T-cell (primary cell): ENCODE measurements at regions not wholly inside any gene's neighbourhood (a gene's known extent, or its start where the extent isn't known, plus 50 kb on each side); places are given as distances from the start of the nearest gene placed in this dataset.

Source experiments
- ATAC-seq, 4 experiments: fragments of 200-7000 bp in 3 of 4; fragments of 150-1000 bp in 1 of 4; cut with Tn5 transposase; replicated peaks in 1 of 4; 1 replicate in 3 of 4; 2 replicates in 1 of 4; pipeline ENCODE4 v1.10.0; 2021; ENCODE audit warnings: moderate library complexity in 3 of 4, mild to moderate bottlenecking in 2 of 4, moderate number of reproducible peaks in 1 of 4
- CTCF ChIA-PET, 2 donors: fragments of 300-600 bp; sonication (Branson Sonifier 250); formaldehyde crosslinking; loops; one replicate each; lab custom pipeline; 2022; ENCODE audit warnings: antibody characterized with exemption in 2 of 2; lab: Charles Lee
- POLR2A ChIA-PET, 2 donors: fragments of 300-600 bp; sonication (Branson Sonifier 250); formaldehyde crosslinking; loops; one replicate each; lab custom pipeline; 2022; ENCODE audit warnings: antibody characterized with exemption in 2 of 2; lab: Charles Lee
- DNase-seq, 35 experiments: peaks; one replicate each; pipeline versions ENCODE4 v3.0.0 to v3.0.0-alpha.2; 2013 to 2023
- H3K27ac ChIP-seq: one replicate; pipeline ENCODE4 v1.5.1; 2013; ENCODE audit warnings: low read length
- H3K27me3 ChIP-seq, 2 experiments: replicated peaks in 1 of 2; 1 replicate in 1 of 2; 2 replicates in 1 of 2; pipeline versions ENCODE4 v1.6.1 to v1.7.0; 2013; ENCODE audit warnings: low read length in 1 of 2, mixed read lengths in 1 of 2; ENCODE audit not compliant: control insufficient read depth in 2 of 2, insufficient read depth in 2 of 2; ENCODE audit errors: extremely low read depth in 1 of 2
- H3K36me3 ChIP-seq, 2 donors: 1 replicate in 1 of 2; 2 replicates in 1 of 2; pipeline versions ENCODE4 v1.6.1 to v1.7.0; 2013; ENCODE audit warnings: low read length in 1 of 2; ENCODE audit not compliant: control insufficient read depth in 2 of 2, insufficient read depth in 1 of 2; ENCODE audit errors: extremely low read depth in 1 of 2
- H3K4me1 ChIP-seq, 2 experiments: 1 replicate in 1 of 2; 2 replicates in 1 of 2; pipeline versions ENCODE4 v1.6.1 to v1.7.0; 2013; ENCODE audit warnings: low read length in 2 of 2, mixed read lengths in 1 of 2; ENCODE audit not compliant: insufficient read depth in 2 of 2, control insufficient read depth in 1 of 2; ENCODE audit errors: extremely low read depth in 1 of 2
- H3K4me3 ChIP-seq, 2 donors: 1 replicate in 1 of 2; 2 replicates in 1 of 2; pipeline versions ENCODE4 v1.5.1 to v1.7.0; 2013; ENCODE audit warnings: mild to moderate bottlenecking in 2 of 2, low read length in 1 of 2, moderate library complexity in 1 of 2; ENCODE audit not compliant: control insufficient read depth in 1 of 2; ENCODE audit errors: extremely low read depth in 1 of 2
- H3K9me3 ChIP-seq: 2 replicates; pipeline ENCODE4 v1.7.0; 2013
- H3K27ac Mint-ChIP-seq, 2 donors: one replicate each; pipeline ENCODE4 v1.8.0; 2020 to 2021; ENCODE audit warnings: mild to moderate bottlenecking in 2 of 2, mixed read lengths in 2 of 2
- H3K27me3 Mint-ChIP-seq, 2 donors: one replicate each; pipeline ENCODE4 v1.8.0; 2021 to 2022; ENCODE audit warnings: mixed read lengths in 2 of 2
- H3K36me3 Mint-ChIP-seq: one replicate; pipeline ENCODE4 v1.8.0; 2021; ENCODE audit warnings: mixed read lengths
- H3K4me1 Mint-ChIP-seq, 3 donors: one replicate each; pipeline ENCODE4 v1.8.0; 2020 to 2022; ENCODE audit warnings: mixed read lengths in 3 of 3, mild to moderate bottlenecking in 1 of 3
- H3K4me3 Mint-ChIP-seq, 3 donors: one replicate each; pipeline ENCODE4 v1.8.0; 2020 to 2022; ENCODE audit warnings: mild to moderate bottlenecking in 3 of 3, mixed read lengths in 3 of 3, moderate library complexity in 3 of 3
- H3K9me3 Mint-ChIP-seq, 3 donors: one replicate each; pipeline ENCODE4 v1.8.0; 2020 to 2022; ENCODE audit warnings: mixed read lengths in 3 of 3
- WGBS: methylation state at CpG from one replicate; pipeline ENCODE4 v1.1.5; 2013; ENCODE audit warnings: missing lambda C conversion rate; ENCODE audit not compliant: insufficient coverage; 5-methylcytosine and 5-hydroxymethylcytosine counted together

DNA sequence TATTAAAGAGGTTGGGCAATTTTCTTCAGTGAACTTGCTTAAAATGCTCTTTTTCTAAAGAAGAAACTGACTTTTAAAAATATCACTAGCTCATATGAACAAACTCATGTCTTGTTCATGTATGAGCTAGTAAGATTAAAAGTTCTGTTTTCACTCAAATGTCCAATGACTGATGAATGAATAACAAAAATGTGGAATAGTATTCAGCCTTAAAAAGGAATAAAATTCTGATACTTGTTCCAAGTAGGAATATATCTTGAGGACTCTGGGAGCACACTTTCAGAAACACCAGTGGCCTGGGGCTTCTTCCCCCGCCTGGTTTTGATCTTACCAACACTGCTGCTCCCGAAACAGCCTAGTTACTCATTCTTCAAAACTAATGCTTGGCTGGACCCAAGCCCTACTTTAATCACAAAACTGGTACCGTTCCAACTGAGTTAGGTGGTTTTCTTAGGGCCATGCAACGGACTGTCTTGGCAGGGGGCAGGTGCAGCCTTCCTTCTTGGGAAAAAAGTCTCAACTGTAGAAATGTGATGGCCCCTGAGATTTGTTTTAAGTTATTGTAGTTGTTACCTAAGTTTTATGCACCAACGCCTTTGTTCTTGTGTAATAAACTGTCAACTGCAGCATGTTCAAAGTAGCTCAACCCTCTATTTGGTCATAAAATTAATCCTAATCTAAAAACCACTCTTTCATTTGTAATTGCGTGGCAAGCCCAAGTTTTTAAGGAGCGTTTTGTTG is 116.0 kb downstream of the ETS2 start:
- Mint-ChIP-seq H3K36me3 (no peaks in the 10 kb centered on the region), H3K4me3 (no peak overlapping the region), H3K27ac (no peak overlapping the region), H3K4me1 (peaks cover 0 to 2% (median 2%) of the 10 kb centered on the region in 3 donors), H3K9me3 (peaks cover 0 to 7% (median 0%) of the 10 kb centered on the region in 3 donors), H3K27me3 (peaks cover 26% of the 10 kb centered on the region in 2 donors)
- Histone ChIP-seq H3K36me3 (no peaks in the 10 kb centered on the region), H3K27me3 (peaks cover 0 to 18% of the 10 kb centered on the region in 2 experiments), H3K9me3 (no peaks in the 10 kb centered on the region), H3K4me1 (peaks cover 0 to 2% of the 10 kb centered on the region in 2 experiments), H3K4me3 (no peak overlapping the region), H3K27ac (no peak overlapping the region)
- ChIA-PET CTCF (no interaction called here), POLR2A (no interaction called here)
- DNase-seq, result no peak
- no peak for ATAC-seq
- WGBS, result 47% methylated on average over 3 of the region's 7 CpGs

- Mint-ChIP-seq H3K36me3 (no peaks in the 10 kb centered on the region), H3K27me3 (peaks cover 27 to 28% of the 10 kb centered on the region in 2 donors), H3K9me3 (peaks cover 0 to 7% (median 0%) of the 10 kb centered on the region in 3 donors), H3K4me1 (no peaks in the 10 kb centered on the region), H3K4me3 (no peak overlapping the region), H3K27ac (no peak overlapping the region)
- no peaks in the 10 kb centered on the region for H3K9me3 ChIP-seq
- DNase-seq (no peak), ATAC-seq (no peak)
- H3K27me3 ChIP-seq, result peaks cover 0 to 14% of the 10 kb centered on the region in 2 experiments
- no peak overlapping the region for H3K27ac ChIP-seq
- POLR2A ChIA-PET, result no interaction called here
- H3K36me3 ChIP-seq, result no peaks in the 10 kb centered on the region
- WGBS, result 56% methylated on average over 3 of the region's 8 CpGs
- no peaks in the 10 kb centered on the region for H3K4me1 ChIP-seq
- CTCF ChIA-PET, result no interaction called here
- no peak overlapping the region for H3K4me3 ChIP-seq
These were observed 115.1 kb downstream of the ETS2 start for GRCh38 chr21:38920631-38921398.

DNA sequence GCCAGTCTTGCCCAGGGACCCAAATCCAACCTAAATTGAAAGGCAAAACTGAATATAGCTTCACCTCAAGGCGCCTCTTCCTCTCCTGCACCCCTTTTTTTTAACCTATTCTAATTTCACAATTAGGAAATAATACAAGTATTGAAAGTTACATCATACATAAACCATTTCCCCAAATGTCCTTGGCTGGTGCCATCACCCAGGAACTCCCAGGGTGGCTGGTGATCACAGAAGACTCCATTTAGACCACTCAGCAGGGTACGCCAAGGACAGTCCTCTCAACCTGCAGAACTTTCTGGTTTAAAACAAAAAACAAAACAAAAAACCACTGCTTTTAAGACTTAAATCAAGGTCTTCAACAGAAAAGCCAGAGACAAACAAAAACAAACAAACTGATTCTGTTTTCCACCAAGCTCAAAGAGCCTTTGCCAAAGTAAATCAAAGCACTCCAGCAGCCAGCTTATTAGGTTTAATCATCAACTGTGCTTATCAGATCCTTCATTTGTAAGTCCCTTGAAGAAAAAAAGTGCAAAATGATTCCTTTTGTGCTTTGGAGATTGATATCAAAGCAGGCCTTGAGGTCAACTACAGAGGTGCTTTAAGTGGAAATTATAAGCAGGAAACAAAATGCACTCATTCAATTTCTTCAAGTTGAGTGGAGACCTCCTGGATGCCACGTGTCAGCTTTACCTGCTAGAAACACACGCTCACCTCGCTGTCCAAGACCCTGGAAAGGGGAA is 113.0 kb downstream of the ETS2 start:
- WGBS, result 100% methylated on average over 1 of the region's 5 CpGs
- no peak for ATAC-seq
- H3K9me3 Mint-ChIP-seq, result peaks cover 0 to 7% (median 0%) of the 10 kb centered on the region in 3 donors
- H3K27me3 Mint-ChIP-seq, result peaks cover 20 to 22% of the 10 kb centered on the region in 2 donors
- Histone ChIP-seq H3K27me3 (peaks cover 0 to 11% of the 10 kb centered on the region in 2 experiments), H3K36me3 (no peaks in the 10 kb centered on the region), H3K4me1 (no peaks in the 10 kb centered on the region), H3K4me3 (no peak overlapping the region), H3K9me3 (no peaks in the 10 kb centered on the region), H3K27ac (no peak overlapping the region)
- no peak overlapping the region for H3K27ac Mint-ChIP-seq
- ChIA-PET POLR2A (no interaction called here), CTCF (no interaction called here)
- no peak overlapping the region for H3K4me3 Mint-ChIP-seq
- no peaks in the 10 kb centered on the region for H3K36me3 Mint-ChIP-seq
- DNase-seq, result no peak
- no peaks in the 10 kb centered on the region for H3K4me1 Mint-ChIP-seq

DNA sequence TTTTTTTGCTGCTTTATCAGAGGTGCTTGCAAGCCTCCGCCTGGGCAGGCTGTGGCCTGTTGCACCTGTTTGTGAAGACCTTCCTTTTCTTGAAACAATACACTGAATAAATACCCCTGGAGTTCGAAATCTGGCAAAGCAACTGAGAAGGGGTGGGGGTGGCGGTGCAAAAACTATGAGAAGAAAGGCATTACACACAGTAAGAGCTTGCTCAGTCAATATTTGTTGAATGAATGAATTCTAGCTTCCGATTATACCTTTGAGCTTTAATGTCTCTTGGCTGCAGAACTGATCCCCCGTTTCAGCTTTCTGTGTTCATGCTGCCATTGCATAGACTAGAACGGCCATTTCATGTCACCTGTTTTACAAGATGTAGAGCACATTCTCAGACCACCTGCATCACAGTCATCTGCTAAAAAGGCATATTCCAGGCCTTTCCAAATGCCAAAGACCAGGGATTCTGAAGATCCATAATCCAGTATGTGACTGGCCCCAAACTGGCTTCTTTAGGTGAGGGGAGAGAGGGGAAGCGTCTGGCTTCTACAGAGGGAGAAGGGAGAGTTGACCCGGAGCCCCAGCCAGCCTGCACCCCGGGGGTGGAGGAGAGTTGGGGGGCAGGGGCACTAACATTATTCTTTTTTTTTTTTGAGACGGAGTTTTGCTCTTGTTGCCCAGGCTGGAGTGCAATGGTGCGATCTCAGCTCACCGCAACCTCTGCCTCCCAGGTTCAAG is 111.5 kb downstream of the ETS2 start:
- CTCF ChIA-PET, result no interaction called here
- H3K9me3 Mint-ChIP-seq, result no peaks in the 10 kb centered on the region
- WGBS, result 75% methylated on average over 3 of the region's 12 CpGs
- H3K9me3 ChIP-seq, result no peaks in the 10 kb centered on the region
- H3K27me3 Mint-ChIP-seq, result peaks cover 12 to 20% of the 10 kb centered on the region in 2 donors
- ATAC-seq, result no peak
- H3K36me3 ChIP-seq, result no peaks in the 10 kb centered on the region
- no peak overlapping the region for H3K4me3 Mint-ChIP-seq
- no peaks in the 10 kb centered on the region for H3K36me3 Mint-ChIP-seq
- no peak overlapping the region for H3K4me3 ChIP-seq
- POLR2A ChIA-PET, result no interaction called here
- no peaks in the 10 kb centered on the region for H3K4me1 ChIP-seq
- H3K4me1 Mint-ChIP-seq, result no peaks in the 10 kb centered on the region
- no peak overlapping the region for H3K27ac ChIP-seq
- peaks cover 0 to 11% of the 10 kb centered on the region in 2 experiments for H3K27me3 ChIP-seq
- no peak overlapping the region for H3K27ac Mint-ChIP-seq
- DNase-seq, result no peak

GRCh38 chr21:38916214-38916964 is 110.7 kb downstream of the ETS2 start:
- Histone ChIP-seq H3K9me3 (no peaks in the 10 kb centered on the region), H3K4me3 (no peak overlapping the region), H3K27ac (no peak overlapping the region), H3K4me1 (no peaks in the 10 kb centered on the region), H3K36me3 (no peaks in the 10 kb centered on the region), H3K27me3 (peaks cover 0 to 11% of the 10 kb centered on the region in 2 experiments)
- Mint-ChIP-seq H3K4me1 (no peaks in the 10 kb centered on the region), H3K4me3 (no peak overlapping the region), H3K9me3 (no peaks in the 10 kb centered on the region), H3K27ac (no peak overlapping the region), H3K27me3 (peaks cover 8 to 21% of the 10 kb centered on the region in 2 donors), H3K36me3 (no peaks in the 10 kb centered on the region)
- CTCF ChIA-PET, result interaction anchor here in 1 of 2 donors (0.5 kb wide), 1 partner anchor 196 kb away, joined by 3 read pairs; no protein-coding TSS in a partner anchor
- POLR2A ChIA-PET, result no interaction called here
- no peak for DNase-seq
- no CpG with 5 or more reads among the region's 1 CpG for WGBS
- ATAC-seq, result no peak
